GM23248 (cell line): ENCODE measurements at regions not wholly inside any gene's neighbourhood (a gene's known extent, or its start where the extent isn't known, plus 50 kb on each side); places are given as distances from the start of the nearest gene placed in this dataset.

Experiments used
- EZH2 ChIP-seq: fragments of 200-600 bp; sonication (generic); IDR thresholded peaks from 2 replicates; pipeline ENCODE4 v1.6.1; 2018; ENCODE audit warnings: antibody characterized with exemption, mild to moderate bottlenecking; ENCODE audit not compliant: insufficient read depth, poor library complexity, severe bottlenecking
- EZH2phosphoT487 ChIP-seq: fragments of 200-600 bp; sonication (generic); IDR thresholded peaks from 2 replicates; pipeline ENCODE4 v1.6.1; 2018; ENCODE audit warnings: antibody characterized with exemption, moderate library complexity, mild to moderate bottlenecking, low read depth; ENCODE audit not compliant: insufficient read depth

- TF ChIP-seq EZH2phosphoT487, result no peak
- no peak for TF ChIP-seq EZH2
These were observed 695.0 kb downstream of the SQOR start for GRCh38 chr15:46329876-46330275.
